Natural killer cell (primary cell): ENCODE measurements at regions not wholly inside any gene's neighbourhood (a gene's known extent, or its start where the extent isn't known, plus 50 kb on each side); places are given as distances from the start of the nearest gene placed in this dataset.

Experiments used
- ATAC-seq, 3 donors: fragments of 150-1000 bp in 2 of 3; fragments of 200-7000 bp in 1 of 3; cut with Tn5 transposase; 1 replicate in 1 of 3; 2 replicates in 2 of 3; pipeline ENCODE4 v1.10.0; 2021; ENCODE audit warnings: mild to moderate bottlenecking in 2 of 3, moderate library complexity in 2 of 3
- DNase-seq, 2 donors: peaks; one replicate each; pipeline versions ENCODE4 v3.0.0 to v3.0.0-alpha.2; 2013 to 2021; ENCODE audit warnings: mixed read lengths in 1 of 2
- H3K27ac ChIP-seq: one replicate; pipeline ENCODE4 v1.5.1; 2013; ENCODE audit warnings: mild to moderate bottlenecking, low read length
- H3K27me3 ChIP-seq: one replicate; pipeline ENCODE4 v1.6.1; 2013; ENCODE audit warnings: low read length; ENCODE audit not compliant: control insufficient read depth, insufficient read depth
- H3K36me3 ChIP-seq: one replicate; pipeline ENCODE4 v1.6.1; 2013; ENCODE audit warnings: low read length; ENCODE audit not compliant: control insufficient read depth, insufficient read depth
- H3K4me1 ChIP-seq: one replicate; pipeline ENCODE4 v1.6.1; 2013; ENCODE audit warnings: low read length; ENCODE audit not compliant: control insufficient read depth, insufficient read depth
- H3K4me3 ChIP-seq: one replicate; pipeline ENCODE4 v1.5.1; 2013; ENCODE audit warnings: low read length
- H3K9me3 ChIP-seq: one replicate; pipeline ENCODE4 v1.6.1; 2013; ENCODE audit warnings: low read length; ENCODE audit not compliant: control insufficient read depth, insufficient read depth
- H3K27ac Mint-ChIP-seq, 2 donors: one replicate each; pipeline ENCODE4 v1.8.0; 2022; ENCODE audit warnings: mild to moderate bottlenecking in 2 of 2, mixed read lengths in 2 of 2, moderate library complexity in 1 of 2
- H3K27me3 Mint-ChIP-seq, 2 donors: one replicate each; pipeline ENCODE4 v1.8.0; 2022; ENCODE audit warnings: low read depth in 2 of 2, mixed read lengths in 2 of 2
- H3K36me3 Mint-ChIP-seq: one replicate; pipeline ENCODE4 v1.8.0; 2022; ENCODE audit warnings: mixed read lengths
- H3K4me1 Mint-ChIP-seq, 2 donors: one replicate each; pipeline ENCODE4 v1.8.0; 2022; ENCODE audit warnings: mixed read lengths in 2 of 2
- H3K4me3 Mint-ChIP-seq: one replicate; pipeline ENCODE4 v1.8.0; 2022; ENCODE audit warnings: mild to moderate bottlenecking, moderate library complexity, mixed read lengths
- H3K9me3 Mint-ChIP-seq, 2 donors: one replicate each; pipeline ENCODE4 v1.8.0; 2022; ENCODE audit warnings: mixed read lengths in 2 of 2
- CTCF ChIP-seq: fragments of 200-600 bp; IDR thresholded peaks from one replicate; pipeline ENCODE4 v1.8.0; 2022; ENCODE audit warnings: antibody characterized with exemption
- WGBS: methylation state at CpG from one replicate; pipeline ENCODE4 v1.1.7; 2013; ENCODE audit warnings: missing lambda C conversion rate; ENCODE audit not compliant: insufficient coverage; 5-methylcytosine and 5-hydroxymethylcytosine counted together
- intact Hi-C: fragments of 100-400 bp; cut with micrococcal nuclease; formaldehyde crosslinking; loops from one replicate; pipeline ENCODE4 v1.14.2; 2022

- Histone ChIP-seq H3K36me3 (no peaks in the 10 kb centered on the region), H3K27ac (no peak overlapping the region), H3K4me3 (no peak overlapping the region), H3K4me1 (no peaks in the 10 kb centered on the region), H3K27me3 (no peaks in the 10 kb centered on the region), H3K9me3 (peaks cover 5% of the 10 kb centered on the region)
- intact Hi-C loops: no loop called here
- no peak for TF ChIP-seq CTCF
- H3K4me1 Mint-ChIP-seq: no peaks in the 10 kb centered on the region
- H3K27me3 Mint-ChIP-seq: no peaks in the 10 kb centered on the region
- no peak overlapping the region for H3K27ac Mint-ChIP-seq
- peaks cover 2 to 8% of the 10 kb centered on the region in 2 donors for H3K9me3 Mint-ChIP-seq
- ATAC-seq (no peak), DNase-seq (no peak)
- peaks cover 6% of the 10 kb centered on the region for H3K36me3 Mint-ChIP-seq
- H3K4me3 Mint-ChIP-seq: no peak overlapping the region
- no CpG with 5 or more reads among the region's 1 CpG for WGBS
These were observed 454.8 kb upstream of the CBLB start for GRCh38 chr3:106323586-106323985.

- TF ChIP-seq CTCF: no peak
- peaks cover 6% of the 10 kb centered on the region for H3K36me3 Mint-ChIP-seq
- H3K4me1 Mint-ChIP-seq: no peaks in the 10 kb centered on the region
- H3K27me3 Mint-ChIP-seq: no peaks in the 10 kb centered on the region
- H3K27me3 ChIP-seq: no peaks in the 10 kb centered on the region
- H3K9me3 Mint-ChIP-seq: peaks cover 2 to 8% of the 10 kb centered on the region in 2 donors
- no peak for ATAC-seq
- H3K27ac Mint-ChIP-seq: no peak overlapping the region
- WGBS: no CpG with 5 or more reads among the region's 4 CpGs
- no peaks in the 10 kb centered on the region for H3K36me3 ChIP-seq
- DNase-seq: no peak
- intact Hi-C loops: no loop called here
- H3K4me1 ChIP-seq: no peaks in the 10 kb centered on the region
- no peak overlapping the region for H3K4me3 Mint-ChIP-seq
- H3K4me3 ChIP-seq: no peak overlapping the region
- peaks cover 5% of the 10 kb centered on the region for H3K9me3 ChIP-seq
- H3K27ac ChIP-seq: no peak overlapping the region
These were observed 458.3 kb upstream of the CBLB start for GRCh38 chr3:106326941-106327695.

GRCh38 chr3:106327696-106328025, 458.8 kb upstream of the CBLB start:
- no peak overlapping the region for H3K27ac ChIP-seq
- H3K4me3 ChIP-seq: no peak overlapping the region
- 78% methylated on average over 1 of the region's 1 CpG for WGBS
- DNase-seq (no peak), ATAC-seq (no peak)
- H3K4me1 Mint-ChIP-seq: no peaks in the 10 kb centered on the region
- peaks cover 5% of the 10 kb centered on the region for H3K9me3 ChIP-seq
- no peak for TF ChIP-seq CTCF
- no peaks in the 10 kb centered on the region for H3K27me3 Mint-ChIP-seq
- H3K4me1 ChIP-seq: no peaks in the 10 kb centered on the region
- H3K9me3 Mint-ChIP-seq: peaks cover 2 to 8% of the 10 kb centered on the region in 2 donors
- peaks cover 6% of the 10 kb centered on the region for H3K36me3 Mint-ChIP-seq
- H3K27ac Mint-ChIP-seq: no peak overlapping the region
- intact Hi-C loops: no loop called here
- H3K27me3 ChIP-seq: no peaks in the 10 kb centered on the region
- no peaks in the 10 kb centered on the region for H3K36me3 ChIP-seq
- H3K4me3 Mint-ChIP-seq: no peak overlapping the region

GRCh38 chr3:106328224-106328623, 459.4 kb upstream of the CBLB start:
- Mint-ChIP-seq H3K4me3 (no peak overlapping the region), H3K27ac (no peak overlapping the region), H3K27me3 (no peaks in the 10 kb centered on the region), H3K9me3 (peaks cover 2 to 8% of the 10 kb centered on the region in 2 donors), H3K36me3 (peaks cover 6% of the 10 kb centered on the region), H3K4me1 (no peaks in the 10 kb centered on the region)
- Histone ChIP-seq H3K27me3 (no peaks in the 10 kb centered on the region), H3K27ac (no peak overlapping the region), H3K9me3 (peaks cover 5% of the 10 kb centered on the region), H3K36me3 (no peaks in the 10 kb centered on the region), H3K4me3 (no peak overlapping the region), H3K4me1 (no peaks in the 10 kb centered on the region)
- ATAC-seq (no peak), DNase-seq (no peak)
- no peak for TF ChIP-seq CTCF
- intact Hi-C loops: no loop called here
- 100% methylated on average over 1 of the region's 2 CpGs for WGBS
